ENCODE measurements at regions not wholly inside any gene's neighbourhood (a gene's known extent, or its start where the extent isn't known, plus 50 kb on each side); places are given as distances from the start of the nearest gene placed in this dataset.
"Not testable (repeated sequence)": the region's sequence is repeated elsewhere in the genome, so short reads cannot be mapped to it uniquely, and the experiment has no call there.

GRCh38 chr9:26613851-26614350 lies 278.7 kb downstream of the CAAP1 start:
- peak; percentile 40 for TF ChIP-seq CTCF (IDR thresholded peaks at IDR 0.05; ENCODE audit: low read length)
- TF ChIP-seq EZH2 (IDR thresholded peaks at IDR 0.05; ENCODE audit: borderline replicate concordance, low read length) = not testable (repeated sequence)
